K562 (cell line): ENCODE measurements at regions not wholly inside any gene's neighbourhood (a gene's known extent, or its start where the extent isn't known, plus 50 kb on each side); places are given as distances from the start of the nearest gene placed in this dataset.

Source experiments
- ATAC-seq: fragments of 200-7000 bp; cut with Tn5 transposase; 3 replicates; pipeline ENCODE4 v1.9.1; 2020; ENCODE audit warnings: moderate library complexity
- BruUV-seq: library from RNA; stranded (reverse); fragments of 400-500 nt; replicated peaks from 2 replicates; lab custom pipeline; 2021; lab: Mats Ljungman, UMichigan
- CTCF ChIA-PET: fragments of 300-600 bp; formaldehyde crosslinking; extraction: SDS; loops from one replicate; lab custom pipeline; 2021; ENCODE audit warnings: low intra/inter-chr PET ratio; lab: Yijun Ruan, JAX
- POLR2A ChIA-PET: fragments of 300-600, 350-650 bp; sonication (Branson Sonifier 250); formaldehyde crosslinking; extraction: SDS; loops from one replicate; lab custom pipeline; 2021; ENCODE audit warnings: antibody characterized with exemption, inconsistent platforms; lab: Yijun Ruan, JAX
- DNase-seq, 4 experiments: peaks; one replicate each; pipeline versions ENCODE4 v3.0.0 to v3.0.0-alpha.2; 2011 to 2018; ENCODE audit warnings: low spot score in 3 of 4, mixed read lengths in 3 of 4; ENCODE audit errors: extremely low read depth in 1 of 4
- FAIRE-seq: peaks from 2 replicates; lab custom pipeline; 2011; peaks lifted over from hg19 to GRCh38; lab: Jason Lieb, UNC
- H2AFZ ChIP-seq: 2 replicates; pipeline ENCODE4 v1.6.0; 2011; ENCODE audit warnings: low read depth, low read length, control low read depth, inconsistent platforms
- H3K27ac ChIP-seq: fragments of 200-600 bp; 3 replicates; pipeline ENCODE4 v1.8.0; 2011; ENCODE audit warnings: low read depth, mild to moderate bottlenecking, control low read depth, inconsistent platforms, low read length, moderate library complexity, mixed read lengths; ENCODE audit errors: extremely low read depth
- H3K27me3 ChIP-seq, 2 experiments: fragments of 300-600 bp in 1 of 2; 2 replicates in 1 of 2; 3 replicates in 1 of 2; pipeline versions ENCODE4 v1.6.0 to v1.8.0; 2011; ENCODE audit warnings: inconsistent platforms in 2 of 2, low read length in 2 of 2, mild to moderate bottlenecking in 1 of 2, mixed read lengths in 1 of 2, moderate library complexity in 1 of 2; ENCODE audit not compliant: control insufficient read depth in 2 of 2, insufficient read depth in 2 of 2
- H3K36me3 ChIP-seq: fragments of 300-600 bp; 3 replicates; pipeline ENCODE4 v1.8.0; 2011; ENCODE audit warnings: mild to moderate bottlenecking, low read length, inconsistent platforms; ENCODE audit not compliant: control insufficient read depth, insufficient read depth
- H3K4me1 ChIP-seq, 2 experiments: fragments of 200-600 bp in 1 of 2; replicated peaks in 1 of 2; 2 replicates in 1 of 2; 3 replicates in 1 of 2; pipeline versions ENCODE4 v1.5.1 to v1.8.0; 2011; ENCODE audit warnings: inconsistent platforms in 2 of 2, low read length in 2 of 2, mild to moderate bottlenecking in 1 of 2, mixed read lengths in 1 of 2, moderate library complexity in 1 of 2; ENCODE audit not compliant: control insufficient read depth in 2 of 2, insufficient read depth in 2 of 2
- H3K4me2 ChIP-seq: 2 replicates; pipeline ENCODE4 v1.6.1; 2011; ENCODE audit warnings: low read length, control low read depth, inconsistent platforms, mixed read lengths; ENCODE audit not compliant: insufficient read depth
- H3K4me3 ChIP-seq: fragments of 200-600 bp; sonication (generic), shearing (Covaris generic); 2 replicates; pipeline ENCODE4 v1.5.1; 2016; ENCODE audit warnings: control low read depth, inconsistent platforms
- H3K79me2 ChIP-seq: fragments of 200-600 bp; 3 replicates; pipeline ENCODE4 v1.8.0; 2011; ENCODE audit warnings: low read length, inconsistent platforms; ENCODE audit not compliant: control insufficient read depth, insufficient read depth
- H3K9ac ChIP-seq, 2 experiments: 2 replicates each; pipeline versions ENCODE4 v1.6.0 to v1.6.1; 2011; ENCODE audit warnings: low read depth in 2 of 2, low read length in 2 of 2, control low read depth in 1 of 2, inconsistent platforms in 1 of 2, mild to moderate bottlenecking in 1 of 2, mixed read lengths in 1 of 2; ENCODE audit not compliant: insufficient read depth in 1 of 2
- H3K9me1 ChIP-seq: one replicate; pipeline ENCODE4 v1.6.0; 2011; ENCODE audit warnings: inconsistent platforms, mild to moderate bottlenecking, low read length, moderate library complexity; ENCODE audit not compliant: control insufficient read depth, insufficient read depth
- H3K9me3 ChIP-seq: replicated peaks from 2 replicates; pipeline ENCODE4 v1.5.1; 2011; ENCODE audit warnings: low read depth, low read length, inconsistent platforms; ENCODE audit not compliant: control insufficient read depth, insufficient read depth
- H4K20me1 ChIP-seq: replicated peaks from 2 replicates; pipeline ENCODE4 v1.6.1; 2011; ENCODE audit warnings: low read length, inconsistent platforms, mixed read lengths; ENCODE audit not compliant: control insufficient read depth, insufficient read depth
- ARHGAP35 ChIP-seq: fragments of 450-650 bp; IDR thresholded peaks from 2 replicates; pipeline ENCODE4 v1.6.1; 2018; ENCODE audit not compliant: partially characterized antibody
- CBFB ChIP-seq: sonication (generic); formaldehyde crosslinking; IDR thresholded peaks from 2 replicates; pipeline ENCODE4 v1.4.0; 2020; ENCODE audit warnings: mild to moderate bottlenecking, missing genetic modification reagents
- CBX8 ChIP-seq: fragments of 200-600 bp; sonication (generic); IDR thresholded peaks from 2 replicates; pipeline ENCODE4 v1.6.1; 2012; ENCODE audit warnings: borderline replicate concordance, mixed run types, low read depth, mild to moderate bottlenecking, moderate library complexity, mixed read lengths, low read length, control low read depth, inconsistent platforms; ENCODE audit not compliant: poor library complexity, severe bottlenecking; ENCODE audit errors: extremely low read depth
- CUX1 ChIP-seq: fragments of 200-800 bp; sonication (Bioruptor generic); IDR thresholded peaks from 2 replicates; pipeline ENCODE4 v1.6.1; 2016; ENCODE audit warnings: missing genetic modification characterization, missing compliant biosample characterization
- ETV1 ChIP-seq: fragments of 450-650 bp; conservative IDR thresholded peaks from 2 replicates; pipeline ENCODE4 v1.6.1; 2016; ENCODE audit warnings: missing genetic modification characterization, control low read depth, low read depth, missing compliant biosample characterization
- KLF6 ChIP-seq: fragments of 250-450 bp; sonication (Bioruptor Pico); IDR thresholded peaks from 2 replicates; pipeline ENCODE4 v1.4.0; 2020; ENCODE audit warnings: mild to moderate bottlenecking, moderate library complexity, borderline replicate concordance
- PHTF2 ChIP-seq: fragments of 250-450 bp; sonication (Bioruptor Pico); IDR thresholded peaks from 2 replicates; pipeline ENCODE4 v1.5.0; 2021; ENCODE audit warnings: mild to moderate bottlenecking
- SMARCB1 ChIP-seq: IDR thresholded peaks from 2 replicates; pipeline ENCODE4 v1.6.1; 2011; ENCODE audit warnings: improper control_type of control experiment, low read depth; ENCODE audit not compliant: insufficient read length
- TBL1XR1 ChIP-seq, 2 experiments: IDR thresholded peaks; 2 replicates each; pipeline ENCODE4 v1.6.1; 2012; ENCODE audit warnings: improper control_type of control experiment in 2 of 2, low read length in 2 of 2, mild to moderate bottlenecking in 1 of 2
- ZBTB1 ChIP-seq: sonication (generic); formaldehyde crosslinking; IDR thresholded peaks from 2 replicates; pipeline ENCODE4 v1.8.1; 2023; ENCODE audit warnings: missing genetic modification reagents, low read depth, mild to moderate bottlenecking, borderline replicate concordance
- ZC3H8 ChIP-seq: fragments of 450-650 bp; IDR thresholded peaks from 2 replicates; pipeline ENCODE4 v1.6.1; 2017
- ZNF174 ChIP-seq: fragments of 250-450 bp; sonication (Bioruptor Pico); IDR thresholded peaks from 2 replicates; pipeline ENCODE4 v1.4.0; 2020; ENCODE audit warnings: mild to moderate bottlenecking
- ZNF431 ChIP-seq: sonication (generic); formaldehyde crosslinking; IDR thresholded peaks from 2 replicates; pipeline ENCODE4 v1.8.0; 2022; ENCODE audit warnings: mild to moderate bottlenecking, missing genetic modification reagents
- ZZZ3 ChIP-seq: fragments of 450-650 bp; IDR thresholded peaks from 2 replicates; pipeline ENCODE4 v1.6.1; 2016; ENCODE audit warnings: antibody characterized with exemption, mild to moderate bottlenecking, moderate library complexity
- WGBS: fragments of 100-300 bp; shearing (Covaris generic); methylation state at CpG from one replicate; pipeline ENCODE4 v1.1.6; 2016; ENCODE audit warnings: low coverage, mixed read lengths; ENCODE audit not compliant: insufficient coverage; ENCODE audit errors: missing lambda C conversion rate; 5-methylcytosine and 5-hydroxymethylcytosine counted together
- in situ Hi-C: fragments of 300-500 bp; cut with MboI; formaldehyde crosslinking; loops from 4 replicates; pipeline ENCODE4 v1.15.0; 2018; ENCODE audit warnings: inconsistent platforms, mixed read lengths
- intact Hi-C: fragments of 100-400 bp; cut with micrococcal nuclease; formaldehyde crosslinking; loops from 2 replicates; pipeline ENCODE4 v1.14.2; 2022
- TF ChIP-seq, protein P1 (sequence below): fragments of 200-400 bp; formaldehyde crosslinking; IDR thresholded peaks from 2 replicates; pipeline ENCODE4 v1.6.1; 2017; ENCODE audit warnings: mild to moderate bottlenecking, low read depth, low read length, moderate library complexity
- TF ChIP-seq, protein P2 (sequence below): fragments of 250-450 bp; sonication (Bioruptor Pico); IDR thresholded peaks from 2 replicates; pipeline ENCODE4 v1.8.0; 2022; ENCODE audit warnings: moderate library complexity, mild to moderate bottlenecking, inconsistent platforms

DNA sequence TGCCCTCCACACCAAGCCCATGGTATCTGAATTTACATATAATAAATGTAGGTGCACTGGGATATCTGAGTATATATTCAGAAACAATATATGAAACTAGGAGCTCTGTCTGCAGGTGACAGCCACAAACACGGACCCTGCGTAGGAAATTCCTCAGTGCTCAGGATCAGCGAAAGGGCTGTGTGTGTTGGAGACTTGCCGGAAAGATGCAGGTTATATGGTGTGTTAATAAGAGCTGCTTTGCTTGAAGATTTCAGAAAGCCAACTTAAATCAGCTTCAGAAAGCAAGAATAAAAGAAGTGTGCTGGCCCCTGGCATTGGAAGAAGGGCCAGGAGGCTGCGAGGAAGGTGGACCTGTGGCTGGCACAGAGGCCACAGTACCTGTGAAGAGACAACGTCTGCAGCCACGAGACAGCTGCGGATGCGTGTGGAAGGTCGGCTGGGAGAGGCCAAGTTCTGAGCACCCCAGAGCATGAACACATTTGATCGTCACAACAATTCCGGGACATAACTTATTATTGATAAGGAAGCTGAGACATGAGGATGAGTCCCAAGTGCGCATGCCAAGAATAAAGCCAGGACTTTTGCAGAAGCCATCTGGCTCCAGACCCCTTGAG lies 183.2 kb downstream of the DLL1 start:
- Histone ChIP-seq H3K79me2 (no peaks in the 10 kb centered on the region), H3K27ac (no peak overlapping the region), H3K9me3 (no peaks in the 10 kb centered on the region), H3K9ac (no peak overlapping the region), H3K4me1 (peaks cover 0 to 7% of the 10 kb centered on the region in 2 experiments; a peak in 1 of 5 replicates), H3K9me1 (no peaks in the 10 kb centered on the region), H3K36me3 (no peaks in the 10 kb centered on the region)
- intact Hi-C loops, result no loop called here
- WGBS, result 9% methylated on average over 13 of the region's 13 CpGs
- DNase-seq (no peak), ATAC-seq (no peak)
- no peak for TF ChIP-seq ZBTB1
- no peak for TF ChIP-seq CUX1 (CRISPR knock-in tag)
- no peak for TF ChIP-seq ZNF431 (CRISPR knock-in tag)
- no peak for TF ChIP-seq ZZZ3
- TF ChIP-seq, protein P1, sequence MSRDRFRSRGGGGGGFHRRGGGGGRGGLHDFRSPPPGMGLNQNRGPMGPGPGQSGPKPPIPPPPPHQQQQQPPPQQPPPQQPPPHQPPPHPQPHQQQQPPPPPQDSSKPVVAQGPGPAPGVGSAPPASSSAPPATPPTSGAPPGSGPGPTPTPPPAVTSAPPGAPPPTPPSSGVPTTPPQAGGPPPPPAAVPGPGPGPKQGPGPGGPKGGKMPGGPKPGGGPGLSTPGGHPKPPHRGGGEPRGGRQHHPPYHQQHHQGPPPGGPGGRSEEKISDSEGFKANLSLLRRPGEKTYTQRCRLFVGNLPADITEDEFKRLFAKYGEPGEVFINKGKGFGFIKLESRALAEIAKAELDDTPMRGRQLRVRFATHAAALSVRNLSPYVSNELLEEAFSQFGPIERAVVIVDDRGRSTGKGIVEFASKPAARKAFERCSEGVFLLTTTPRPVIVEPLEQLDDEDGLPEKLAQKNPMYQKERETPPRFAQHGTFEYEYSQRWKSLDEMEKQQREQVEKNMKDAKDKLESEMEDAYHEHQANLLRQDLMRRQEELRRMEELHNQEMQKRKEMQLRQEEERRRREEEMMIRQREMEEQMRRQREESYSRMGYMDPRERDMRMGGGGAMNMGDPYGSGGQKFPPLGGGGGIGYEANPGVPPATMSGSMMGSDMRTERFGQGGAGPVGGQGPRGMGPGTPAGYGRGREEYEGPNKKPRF, result no peak
- TF ChIP-seq, protein P2, sequence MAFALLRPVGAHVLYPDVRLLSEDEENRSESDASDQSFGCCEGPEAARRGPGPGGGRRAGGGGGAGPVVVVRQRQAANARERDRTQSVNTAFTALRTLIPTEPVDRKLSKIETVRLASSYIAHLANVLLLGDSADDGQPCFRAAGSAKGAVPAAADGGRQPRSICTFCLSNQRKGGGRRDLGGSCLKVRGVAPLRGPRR (CRISPR knock-in tag), result no peak
- no peak for TF ChIP-seq ARHGAP35
- TF ChIP-seq ETV1 (tag), result no peak
- no peak for TF ChIP-seq CBX8
- TF ChIP-seq SMARCB1, result no peak
- TF ChIP-seq PHTF2 (CRISPR knock-in tag), result no peak
- TF ChIP-seq ZNF174 (CRISPR knock-in tag), result no peak
- no peak for TF ChIP-seq KLF6 (CRISPR knock-in tag)
- TF ChIP-seq CBFB (CRISPR knock-in tag), result no peak
- TF ChIP-seq ZC3H8, result no peak
- no peak for TF ChIP-seq TBL1XR1 (IDR thresholded peaks at IDR 0.05; ENCODE audit: low read length in 2 of 2)
- TF ChIP-seq, all 486 proteins: peak for 0
- no peak overlapping the region for H3K4me2 ChIP-seq
- in situ Hi-C loops, result no loop called here
- H3K27me3 ChIP-seq, result peaks cover 26 to 56% of the 10 kb centered on the region in 2 experiments
- no peaks in the 10 kb centered on the region for H4K20me1 ChIP-seq
- ChIA-PET CTCF (no interaction called here), POLR2A (no interaction called here)
- BruUV-seq, result no TSS peak
- no peak overlapping the region for H2AFZ ChIP-seq
- no peak overlapping the region for H3K4me3 ChIP-seq
- no peak for FAIRE-seq
